ENCODE measurements at regions not wholly inside any gene's neighbourhood (a gene's known extent, or its start where the extent isn't known, plus 50 kb on each side); places are given as distances from the start of the nearest gene placed in this dataset.

GRCh38 chr6:4287372-4287771 is 152.0 kb upstream of the ECI2 start:
- TF ChIP-seq TEAD4 (IDR thresholded peaks at IDR 0.05) (no peak), EGR1 (IDR thresholded peaks at IDR 0.05) (no peak), TAF1 (IDR thresholded peaks at IDR 0.05; ENCODE audit: low read depth) (no peak), REST (IDR thresholded peaks at IDR 0.05; ENCODE audit: low read depth) (no peak), CEBPB (IDR thresholded peaks at IDR 0.05) (no peak), MAX (IDR thresholded peaks at IDR 0.05) (no peak), YY1 (IDR thresholded peaks at IDR 0.05; ENCODE audit: low read depth) (no peak), TCF12 (IDR thresholded peaks at IDR 0.05; ENCODE audit: low read depth) (no peak), CREB1 (IDR thresholded peaks at IDR 0.05; ENCODE audit: low read depth) (no peak)
